GM23338 (cell line): ENCODE measurements at regions not wholly inside any gene's neighbourhood (a gene's known extent, or its start where the extent isn't known, plus 50 kb on each side); places are given as distances from the start of the nearest gene placed in this dataset.

ENCODE experiments used
- EZH2 ChIP-seq: fragments of 200-600 bp; sonication (generic); IDR thresholded peaks from one replicate; pipeline ENCODE4 v1.8.0; 2017; ENCODE audit warnings: antibody characterized with exemption, mild to moderate bottlenecking, low read depth; ENCODE audit not compliant: unreplicated experiment
- TF ChIP-seq, protein P1 (sequence below), 2 experiments: fragments of 200-600 bp in 1 of 2; sonication (generic) in 1 of 2; conservative IDR thresholded peaks; 2 replicates each; pipeline versions ENCODE4 v1.5.1 to v1.6.1; 2016 to 2017; ENCODE audit warnings: antibody characterized with exemption in 2 of 2, low read depth in 2 of 2, mild to moderate bottlenecking in 2 of 2, moderate library complexity in 1 of 2
- TF ChIP-seq, protein P2 (sequence below): IDR thresholded peaks from one replicate; pipeline ENCODE4 v1.6.1; 2018; ENCODE audit warnings: antibody characterized with exemption; ENCODE audit not compliant: unreplicated experiment

DNA sequence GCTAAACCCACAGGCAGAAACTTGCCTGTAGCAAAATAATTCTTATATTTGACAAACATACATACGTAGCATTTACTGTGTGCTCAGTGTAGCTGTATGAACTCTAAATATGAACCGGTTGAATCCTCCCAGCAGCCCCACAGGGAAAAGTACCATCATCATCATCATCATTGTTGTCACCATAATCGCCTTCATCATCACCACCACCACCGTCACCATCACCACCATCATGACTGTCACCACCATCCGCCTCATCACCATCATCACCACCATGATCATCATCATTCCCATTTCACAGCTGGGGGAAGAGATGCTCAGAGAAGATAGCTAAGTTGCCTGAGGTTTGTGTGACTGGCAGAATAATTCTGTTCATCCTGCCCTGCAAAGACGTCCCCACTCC is 81.7 kb downstream of the IRF8 start:
- TF ChIP-seq, protein P1, sequence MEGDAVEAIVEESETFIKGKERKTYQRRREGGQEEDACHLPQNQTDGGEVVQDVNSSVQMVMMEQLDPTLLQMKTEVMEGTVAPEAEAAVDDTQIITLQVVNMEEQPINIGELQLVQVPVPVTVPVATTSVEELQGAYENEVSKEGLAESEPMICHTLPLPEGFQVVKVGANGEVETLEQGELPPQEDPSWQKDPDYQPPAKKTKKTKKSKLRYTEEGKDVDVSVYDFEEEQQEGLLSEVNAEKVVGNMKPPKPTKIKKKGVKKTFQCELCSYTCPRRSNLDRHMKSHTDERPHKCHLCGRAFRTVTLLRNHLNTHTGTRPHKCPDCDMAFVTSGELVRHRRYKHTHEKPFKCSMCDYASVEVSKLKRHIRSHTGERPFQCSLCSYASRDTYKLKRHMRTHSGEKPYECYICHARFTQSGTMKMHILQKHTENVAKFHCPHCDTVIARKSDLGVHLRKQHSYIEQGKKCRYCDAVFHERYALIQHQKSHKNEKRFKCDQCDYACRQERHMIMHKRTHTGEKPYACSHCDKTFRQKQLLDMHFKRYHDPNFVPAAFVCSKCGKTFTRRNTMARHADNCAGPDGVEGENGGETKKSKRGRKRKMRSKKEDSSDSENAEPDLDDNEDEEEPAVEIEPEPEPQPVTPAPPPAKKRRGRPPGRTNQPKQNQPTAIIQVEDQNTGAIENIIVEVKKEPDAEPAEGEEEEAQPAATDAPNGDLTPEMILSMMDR (conservative IDR thresholded peaks at IDR 0.05; ENCODE audit: low read depth in 2 of 2) = no peak
- TF ChIP-seq EZH2 = no peak
- TF ChIP-seq, protein P2, sequence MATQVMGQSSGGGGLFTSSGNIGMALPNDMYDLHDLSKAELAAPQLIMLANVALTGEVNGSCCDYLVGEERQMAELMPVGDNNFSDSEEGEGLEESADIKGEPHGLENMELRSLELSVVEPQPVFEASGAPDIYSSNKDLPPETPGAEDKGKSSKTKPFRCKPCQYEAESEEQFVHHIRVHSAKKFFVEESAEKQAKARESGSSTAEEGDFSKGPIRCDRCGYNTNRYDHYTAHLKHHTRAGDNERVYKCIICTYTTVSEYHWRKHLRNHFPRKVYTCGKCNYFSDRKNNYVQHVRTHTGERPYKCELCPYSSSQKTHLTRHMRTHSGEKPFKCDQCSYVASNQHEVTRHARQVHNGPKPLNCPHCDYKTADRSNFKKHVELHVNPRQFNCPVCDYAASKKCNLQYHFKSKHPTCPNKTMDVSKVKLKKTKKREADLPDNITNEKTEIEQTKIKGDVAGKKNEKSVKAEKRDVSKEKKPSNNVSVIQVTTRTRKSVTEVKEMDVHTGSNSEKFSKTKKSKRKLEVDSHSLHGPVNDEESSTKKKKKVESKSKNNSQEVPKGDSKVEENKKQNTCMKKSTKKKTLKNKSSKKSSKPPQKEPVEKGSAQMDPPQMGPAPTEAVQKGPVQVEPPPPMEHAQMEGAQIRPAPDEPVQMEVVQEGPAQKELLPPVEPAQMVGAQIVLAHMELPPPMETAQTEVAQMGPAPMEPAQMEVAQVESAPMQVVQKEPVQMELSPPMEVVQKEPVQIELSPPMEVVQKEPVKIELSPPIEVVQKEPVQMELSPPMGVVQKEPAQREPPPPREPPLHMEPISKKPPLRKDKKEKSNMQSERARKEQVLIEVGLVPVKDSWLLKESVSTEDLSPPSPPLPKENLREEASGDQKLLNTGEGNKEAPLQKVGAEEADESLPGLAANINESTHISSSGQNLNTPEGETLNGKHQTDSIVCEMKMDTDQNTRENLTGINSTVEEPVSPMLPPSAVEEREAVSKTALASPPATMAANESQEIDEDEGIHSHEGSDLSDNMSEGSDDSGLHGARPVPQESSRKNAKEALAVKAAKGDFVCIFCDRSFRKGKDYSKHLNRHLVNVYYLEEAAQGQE = no peak
